ENCODE measurements at regions not wholly inside any gene's neighbourhood (a gene's known extent, or its start where the extent isn't known, plus 50 kb on each side); places are given as distances from the start of the nearest gene placed in this dataset.

GRCh38 chr18:60754413-60755009, 381.9 kb upstream of the MC4R start:
- no peak for DNase-seq (ENCODE audit: low read depth in 4 of 4, low spot score in 3 of 4)

- no peak for DNase-seq (ENCODE audit: low read depth in 4 of 4, low spot score in 3 of 4)
Measured at GRCh38 chr18:60755134-60755533, 382.6 kb upstream of the MC4R start.

- DNase-seq (ENCODE audit: low read depth in 4 of 4, low spot score in 3 of 4): no peak
Measured at GRCh38 chr18:60775978-60776377, 403.4 kb upstream of the MC4R start.

GRCh38 chr18:60784161-60784560, 411.6 kb upstream of the MC4R start:
- no peak for DNase-seq (ENCODE audit: low read depth in 4 of 4, low spot score in 3 of 4)

- DNase-seq (ENCODE audit: low read depth in 4 of 4, low spot score in 3 of 4): no peak
Measured at GRCh38 chr18:60794802-60795201, 422.2 kb upstream of the MC4R start.

- DNase-seq (ENCODE audit: low read depth in 4 of 4, low spot score in 3 of 4): no peak
Measured at GRCh38 chr18:60804415-60804814, 431.8 kb upstream of the MC4R start.

- no peak for DNase-seq (ENCODE audit: low read depth in 4 of 4, low spot score in 3 of 4)
Measured at GRCh38 chr18:60809937-60810336, 437.4 kb upstream of the MC4R start.

- DNase-seq (ENCODE audit: low read depth in 4 of 4, low spot score in 3 of 4): no peak
Measured at GRCh38 chr18:60812921-60813320, 440.3 kb upstream of the MC4R start.

GRCh38 chr18:60826346-60826745, 453.8 kb upstream of the MC4R start:
- no peak for DNase-seq (ENCODE audit: low read depth in 4 of 4, low spot score in 3 of 4)

- no peak for DNase-seq (ENCODE audit: low read depth in 4 of 4, low spot score in 3 of 4)
Measured at GRCh38 chr18:60831971-60832370, 459.4 kb upstream of the MC4R start.

GRCh38 chr18:60838677-60839076, 466.1 kb upstream of the MC4R start:
- no peak for DNase-seq (ENCODE audit: low read depth in 4 of 4, low spot score in 3 of 4)

- no peak for DNase-seq (ENCODE audit: low read depth in 4 of 4, low spot score in 3 of 4)
Measured at GRCh38 chr18:60846396-60846795, 473.8 kb upstream of the MC4R start.

- DNase-seq (ENCODE audit: low read depth in 4 of 4, low spot score in 3 of 4): no peak
Measured at GRCh38 chr18:60847517-60847916, 474.9 kb upstream of the MC4R start.

- DNase-seq (ENCODE audit: low read depth in 4 of 4, low spot score in 3 of 4): no peak
Measured at GRCh38 chr18:60861575-60861974, 471.7 kb upstream of the CDH20 start.

- no peak for DNase-seq (ENCODE audit: low read depth in 4 of 4, low spot score in 3 of 4)
Measured at GRCh38 chr18:60862988-60863387, 470.2 kb upstream of the CDH20 start.

- no peak for DNase-seq (ENCODE audit: low read depth in 4 of 4, low spot score in 3 of 4)
Measured at GRCh38 chr18:60865801-60866200, 467.4 kb upstream of the CDH20 start.

GRCh38 chr18:60870261-60871153, 462.7 kb upstream of the CDH20 start:
- DNase-seq (ENCODE audit: low read depth in 4 of 4, low spot score in 3 of 4): no peak

- DNase-seq (ENCODE audit: low read depth in 4 of 4, low spot score in 3 of 4): no peak
Measured at GRCh38 chr18:60872434-60872833, 460.8 kb upstream of the CDH20 start.

- DNase-seq (ENCODE audit: low read depth in 4 of 4, low spot score in 3 of 4): no peak
Measured at GRCh38 chr18:60873708-60874107, 459.5 kb upstream of the CDH20 start.

GRCh38 chr18:60875957-60876507, 457.2 kb upstream of the CDH20 start:
- DNase-seq (ENCODE audit: low read depth in 4 of 4, low spot score in 3 of 4): no peak

GRCh38 chr18:60880184-60880583, 453.0 kb upstream of the CDH20 start:
- DNase-seq (ENCODE audit: low read depth in 4 of 4, low spot score in 3 of 4): no peak

- DNase-seq (ENCODE audit: low read depth in 4 of 4, low spot score in 3 of 4): no peak
Measured at GRCh38 chr18:60883587-60883986, 449.6 kb upstream of the CDH20 start.
